Astrocyte (in vitro differentiated cells and primary cell): ENCODE measurements at regions not wholly inside any gene's neighbourhood (a gene's known extent, or its start where the extent isn't known, plus 50 kb on each side); places are given as distances from the start of the nearest gene placed in this dataset.

Experiments used
- CTCF ChIP-seq: IDR thresholded peaks from 2 replicates; pipeline ENCODE4 v1.5.1; 2011; ENCODE audit warnings: low read depth, mild to moderate bottlenecking, inconsistent platforms, low read length, moderate library complexity; ENCODE audit not compliant: insufficient read depth
- EZH2 ChIP-seq: IDR thresholded peaks from 2 replicates; pipeline ENCODE4 v1.6.1; 2012; ENCODE audit warnings: mild to moderate bottlenecking, low read length, inconsistent platforms; ENCODE audit not compliant: insufficient read depth

- TF ChIP-seq CTCF (no peak), EZH2 (no peak)
Measured at GRCh38 chr12:113665457-113665856, 193.8 kb upstream of the LHX5 start.
